Duodenal mucosa (tissue), 2 donors: ENCODE measurements at regions not wholly inside any gene's neighbourhood (a gene's known extent, or its start where the extent isn't known, plus 50 kb on each side); places are given as distances from the start of the nearest gene placed in this dataset.

ENCODE experiments used
- H3K27ac ChIP-seq: one replicate; pipeline ENCODE4 v1.7.0; 2013; ENCODE audit warnings: low read depth, low read length
- H3K27me3 ChIP-seq, 2 donors: one replicate each; pipeline ENCODE4 v1.7.0; 2013; ENCODE audit warnings: low read length in 2 of 2, control low read depth in 1 of 2; ENCODE audit not compliant: insufficient read depth in 2 of 2, control insufficient read depth in 1 of 2
- H3K36me3 ChIP-seq, 2 donors: one replicate each; pipeline ENCODE4 v1.7.0; 2013; ENCODE audit warnings: low read length in 2 of 2, control low read depth in 1 of 2; ENCODE audit not compliant: insufficient read depth in 2 of 2, control insufficient read depth in 1 of 2
- H3K4me1 ChIP-seq, 2 donors: one replicate each; pipeline ENCODE4 v1.7.0; 2013; ENCODE audit warnings: low read length in 2 of 2, control low read depth in 1 of 2; ENCODE audit not compliant: insufficient read depth in 2 of 2, control insufficient read depth in 1 of 2
- H3K4me3 ChIP-seq, 2 donors: one replicate each; pipeline ENCODE4 v1.7.0; 2013; ENCODE audit warnings: low read length in 2 of 2, low read depth in 1 of 2
- H3K9ac ChIP-seq, 2 donors: one replicate each; pipeline ENCODE4 v1.7.0; 2013; ENCODE audit warnings: low read length in 2 of 2, low read depth in 1 of 2
- H3K9me3 ChIP-seq, 2 donors: one replicate each; pipeline ENCODE4 v1.7.0; 2013; ENCODE audit warnings: low read length in 2 of 2, control low read depth in 1 of 2; ENCODE audit not compliant: control insufficient read depth in 1 of 2

- Histone ChIP-seq H3K27ac (no peak overlapping the region), H3K9ac (no peak overlapping the region), H3K4me1 (no peaks in the 10 kb centered on the region), H3K4me3 (no peak overlapping the region), H3K9me3 (no peaks in the 10 kb centered on the region), H3K36me3 (no peaks in the 10 kb centered on the region), H3K27me3 (no peaks in the 10 kb centered on the region)
Observed at GRCh38 chr14:34187519-34188044, 236.7 kb upstream of the EGLN3 start.

- Histone ChIP-seq H3K27ac (no peak overlapping the region), H3K9me3 (no peaks in the 10 kb centered on the region), H3K4me1 (no peaks in the 10 kb centered on the region), H3K27me3 (no peaks in the 10 kb centered on the region), H3K4me3 (no peak overlapping the region), H3K9ac (no peak overlapping the region), H3K36me3 (no peaks in the 10 kb centered on the region)
Observed at GRCh38 chr14:34187061-34187460, 236.2 kb upstream of the EGLN3 start.

GRCh38 chr14:34184126-34184525 is 233.3 kb upstream of the EGLN3 start:
- Histone ChIP-seq H3K9me3 (no peaks in the 10 kb centered on the region), H3K27ac (no peak overlapping the region), H3K36me3 (no peaks in the 10 kb centered on the region), H3K4me1 (no peaks in the 10 kb centered on the region), H3K27me3 (no peaks in the 10 kb centered on the region), H3K4me3 (no peak overlapping the region), H3K9ac (no peak overlapping the region)

GRCh38 chr14:34183478-34183877 is 232.6 kb upstream of the EGLN3 start:
- Histone ChIP-seq H3K9me3 (no peaks in the 10 kb centered on the region), H3K27me3 (no peaks in the 10 kb centered on the region), H3K27ac (no peak overlapping the region), H3K4me3 (no peak overlapping the region), H3K4me1 (no peaks in the 10 kb centered on the region), H3K9ac (no peak overlapping the region), H3K36me3 (no peaks in the 10 kb centered on the region)

GRCh38 chr14:34181338-34181737 is 230.5 kb upstream of the EGLN3 start:
- H3K36me3 ChIP-seq, result no peaks in the 10 kb centered on the region
- H3K4me3 ChIP-seq, result no peak overlapping the region
- H3K27ac ChIP-seq, result no peak overlapping the region
- H3K27me3 ChIP-seq, result no peaks in the 10 kb centered on the region
- H3K4me1 ChIP-seq, result no peaks in the 10 kb centered on the region
- H3K9ac ChIP-seq, result no peak overlapping the region
- H3K9me3 ChIP-seq, result no peaks in the 10 kb centered on the region

GRCh38 chr14:34180869-34181268 is 230.0 kb upstream of the EGLN3 start:
- Histone ChIP-seq H3K27me3 (no peaks in the 10 kb centered on the region), H3K36me3 (no peaks in the 10 kb centered on the region), H3K27ac (no peak overlapping the region), H3K9me3 (no peaks in the 10 kb centered on the region), H3K4me1 (no peaks in the 10 kb centered on the region), H3K9ac (no peak overlapping the region), H3K4me3 (no peak overlapping the region)

GRCh38 chr14:34180434-34180833 is 229.6 kb upstream of the EGLN3 start:
- Histone ChIP-seq H3K36me3 (no peaks in the 10 kb centered on the region), H3K27me3 (no peaks in the 10 kb centered on the region), H3K9me3 (no peaks in the 10 kb centered on the region), H3K4me1 (peaks cover 0 to 2% of the 10 kb centered on the region in 2 donors), H3K9ac (no peak overlapping the region), H3K4me3 (no peak overlapping the region), H3K27ac (no peak overlapping the region)

GRCh38 chr14:34179727-34180126 is 228.9 kb upstream of the EGLN3 start:
- Histone ChIP-seq H3K9ac (no peak overlapping the region), H3K27me3 (no peaks in the 10 kb centered on the region), H3K4me3 (no peak overlapping the region), H3K36me3 (no peaks in the 10 kb centered on the region), H3K9me3 (no peaks in the 10 kb centered on the region), H3K27ac (no peak overlapping the region), H3K4me1 (peaks cover 0 to 3% of the 10 kb centered on the region in 2 donors)

- no peak overlapping the region for H3K27ac ChIP-seq
- H3K9me3 ChIP-seq, result no peaks in the 10 kb centered on the region
- no peaks in the 10 kb centered on the region for H3K36me3 ChIP-seq
- no peak overlapping the region for H3K9ac ChIP-seq
- no peaks in the 10 kb centered on the region for H3K27me3 ChIP-seq
- peaks cover 1 to 9% of the 10 kb centered on the region in 2 donors for H3K4me1 ChIP-seq
- no peak overlapping the region for H3K4me3 ChIP-seq
Observed at GRCh38 chr14:34177466-34177865, 226.6 kb upstream of the EGLN3 start.

- H3K27me3 ChIP-seq, result no peaks in the 10 kb centered on the region
- H3K27ac ChIP-seq, result no peak overlapping the region
- no peaks in the 10 kb centered on the region for H3K36me3 ChIP-seq
- H3K4me3 ChIP-seq, result no peak overlapping the region
- H3K4me1 ChIP-seq, result peaks cover 4 to 17% of the 10 kb centered on the region in 2 donors
- H3K9ac ChIP-seq, result no peak overlapping the region
- no peaks in the 10 kb centered on the region for H3K9me3 ChIP-seq
Observed at GRCh38 chr14:34175574-34175973, 224.7 kb upstream of the EGLN3 start.

- Histone ChIP-seq H3K4me3 (no peak overlapping the region), H3K27me3 (no peaks in the 10 kb centered on the region), H3K9me3 (no peaks in the 10 kb centered on the region), H3K4me1 (peaks cover 4 to 17% of the 10 kb centered on the region in 2 donors), H3K27ac (no peak overlapping the region), H3K9ac (no peak overlapping the region), H3K36me3 (no peaks in the 10 kb centered on the region)
Observed at GRCh38 chr14:34174973-34175372, 224.1 kb upstream of the EGLN3 start.
